AG10803 (cell line): ENCODE measurements at regions not wholly inside any gene's neighbourhood (a gene's known extent, or its start where the extent isn't known, plus 50 kb on each side); places are given as distances from the start of the nearest gene placed in this dataset.

ENCODE experiments used
- DNase-seq: peaks from one replicate; pipeline ENCODE4 v3.0.0; 2010; ENCODE audit warnings: low read depth
- H3K4me3 ChIP-seq: 2 replicates; pipeline ENCODE4 v1.5.1; 2011; ENCODE audit warnings: mild to moderate bottlenecking, low read length, control low read depth
- TF ChIP-seq, protein P1 (sequence below): conservative IDR thresholded peaks from 2 replicates; pipeline ENCODE4 v1.5.1; 2011; ENCODE audit warnings: mild to moderate bottlenecking, low read length, control low read depth, inconsistent platforms

GRCh38 chr4:63049726-63050125 lies 1359.5 kb downstream of the TECRL start:
- TF ChIP-seq, protein P1, sequence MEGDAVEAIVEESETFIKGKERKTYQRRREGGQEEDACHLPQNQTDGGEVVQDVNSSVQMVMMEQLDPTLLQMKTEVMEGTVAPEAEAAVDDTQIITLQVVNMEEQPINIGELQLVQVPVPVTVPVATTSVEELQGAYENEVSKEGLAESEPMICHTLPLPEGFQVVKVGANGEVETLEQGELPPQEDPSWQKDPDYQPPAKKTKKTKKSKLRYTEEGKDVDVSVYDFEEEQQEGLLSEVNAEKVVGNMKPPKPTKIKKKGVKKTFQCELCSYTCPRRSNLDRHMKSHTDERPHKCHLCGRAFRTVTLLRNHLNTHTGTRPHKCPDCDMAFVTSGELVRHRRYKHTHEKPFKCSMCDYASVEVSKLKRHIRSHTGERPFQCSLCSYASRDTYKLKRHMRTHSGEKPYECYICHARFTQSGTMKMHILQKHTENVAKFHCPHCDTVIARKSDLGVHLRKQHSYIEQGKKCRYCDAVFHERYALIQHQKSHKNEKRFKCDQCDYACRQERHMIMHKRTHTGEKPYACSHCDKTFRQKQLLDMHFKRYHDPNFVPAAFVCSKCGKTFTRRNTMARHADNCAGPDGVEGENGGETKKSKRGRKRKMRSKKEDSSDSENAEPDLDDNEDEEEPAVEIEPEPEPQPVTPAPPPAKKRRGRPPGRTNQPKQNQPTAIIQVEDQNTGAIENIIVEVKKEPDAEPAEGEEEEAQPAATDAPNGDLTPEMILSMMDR = no peak
- no peak for DNase-seq
- H3K4me3 ChIP-seq = no peak overlapping the region

DNA sequence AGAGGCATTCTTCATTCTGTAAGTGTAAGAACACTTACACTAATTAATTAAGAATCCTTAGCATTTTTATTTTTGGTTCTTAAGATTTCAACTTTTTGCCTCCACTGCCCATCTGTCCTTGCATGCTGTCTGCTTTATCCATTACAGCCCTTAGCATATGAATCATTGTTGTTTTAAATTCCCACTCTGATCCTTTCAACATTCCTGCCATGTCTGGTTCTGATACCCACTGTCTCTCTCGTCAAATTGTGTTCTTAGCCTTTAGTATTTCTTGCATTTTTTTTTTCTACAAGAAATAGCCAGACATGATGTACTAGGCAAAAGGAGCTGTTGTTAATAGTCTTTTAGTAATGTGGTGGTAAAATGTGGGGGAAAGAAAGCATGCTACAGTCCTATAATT lies 1360.0 kb downstream of the TECRL start:
- DNase-seq = no peak
- no peak overlapping the region for H3K4me3 ChIP-seq
- TF ChIP-seq, protein P1 = no peak

- no peak overlapping the region for H3K4me3 ChIP-seq
- TF ChIP-seq, protein P1 = no peak
- DNase-seq = no peak
These were observed 1372.9 kb downstream of the TECRL start for GRCh38 chr4:63036159-63036866.

GRCh38 chr4:63029380-63029779 lies 1379.9 kb downstream of the TECRL start:
- TF ChIP-seq, protein P1 = no peak
- no peak for DNase-seq
- H3K4me3 ChIP-seq = no peak overlapping the region

DNA sequence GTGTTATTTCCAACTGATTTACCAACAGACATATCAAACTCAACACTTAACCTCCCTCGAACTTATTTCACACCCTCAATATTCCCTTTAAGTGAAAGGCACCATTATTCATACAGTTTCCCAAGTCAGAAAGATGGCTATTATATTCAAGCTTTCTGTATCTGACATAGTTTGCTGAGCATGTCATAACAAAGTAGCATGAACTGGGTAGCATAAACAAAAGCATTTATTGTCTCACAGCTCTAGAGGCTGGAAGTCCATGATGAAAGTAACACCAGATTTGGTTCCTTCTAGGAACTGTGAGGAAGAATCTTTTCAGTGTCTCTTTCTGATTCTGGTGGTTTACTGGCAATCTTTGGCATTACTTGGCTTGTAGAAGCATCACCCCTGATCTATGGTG lies 1388.6 kb downstream of the TECRL start:
- no peak for DNase-seq
- no peak overlapping the region for H3K4me3 ChIP-seq
- TF ChIP-seq, protein P1 = no peak

DNA sequence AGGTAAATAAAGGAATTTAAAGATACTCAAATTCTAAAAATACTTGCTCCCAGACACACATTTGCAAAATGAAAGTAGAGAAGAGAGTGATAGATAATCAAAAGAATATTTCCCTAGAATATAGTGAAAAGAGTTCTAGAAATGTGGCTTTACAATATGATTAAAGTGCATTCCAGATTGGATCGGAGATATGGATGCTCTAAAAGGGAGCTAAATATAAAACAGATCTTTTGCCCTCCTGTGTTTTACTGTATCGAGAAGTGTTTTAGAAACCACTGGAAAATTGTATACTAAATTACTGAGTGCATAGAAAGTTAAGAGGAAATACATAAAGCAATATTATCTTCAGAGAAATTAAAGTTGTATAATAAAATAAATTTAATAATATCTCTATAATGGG lies 1392.0 kb downstream of the TECRL start:
- H3K4me3 ChIP-seq = no peak overlapping the region
- TF ChIP-seq, protein P1 = no peak
- DNase-seq = no peak

DNA sequence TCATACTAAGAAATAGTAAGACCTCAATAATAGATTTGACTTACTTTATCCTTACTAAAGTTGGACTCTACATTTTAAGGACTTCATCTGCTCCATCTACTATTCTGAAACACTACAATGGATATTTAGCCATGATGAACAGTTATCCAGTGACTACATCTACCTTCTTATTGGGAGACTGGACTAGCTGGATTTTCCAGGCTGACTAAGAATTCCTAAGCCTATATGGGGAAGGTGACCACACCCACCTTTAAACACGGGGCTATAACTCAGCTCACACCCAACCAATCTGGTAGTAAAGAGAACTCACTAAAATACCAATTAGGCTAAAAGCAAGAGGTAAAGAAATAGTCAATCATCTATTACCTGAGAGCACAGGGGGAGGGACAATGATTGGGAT lies 1438.4 kb downstream of the TECRL start:
- H3K4me3 ChIP-seq = no peak overlapping the region
- TF ChIP-seq, protein P1 = no peak
- no peak for DNase-seq
